GM19035 (cell line): ENCODE measurements at regions not wholly inside any gene's neighbourhood (a gene's known extent, or its start where the extent isn't known, plus 50 kb on each side); places are given as distances from the start of the nearest gene placed in this dataset.

Experiments
- ATAC-seq: cut with Tn5 transposase; IDR thresholded peaks from one replicate; pipeline ENCODE4 v1.9.1; 2021; ENCODE audit not compliant: unreplicated experiment

DNA sequence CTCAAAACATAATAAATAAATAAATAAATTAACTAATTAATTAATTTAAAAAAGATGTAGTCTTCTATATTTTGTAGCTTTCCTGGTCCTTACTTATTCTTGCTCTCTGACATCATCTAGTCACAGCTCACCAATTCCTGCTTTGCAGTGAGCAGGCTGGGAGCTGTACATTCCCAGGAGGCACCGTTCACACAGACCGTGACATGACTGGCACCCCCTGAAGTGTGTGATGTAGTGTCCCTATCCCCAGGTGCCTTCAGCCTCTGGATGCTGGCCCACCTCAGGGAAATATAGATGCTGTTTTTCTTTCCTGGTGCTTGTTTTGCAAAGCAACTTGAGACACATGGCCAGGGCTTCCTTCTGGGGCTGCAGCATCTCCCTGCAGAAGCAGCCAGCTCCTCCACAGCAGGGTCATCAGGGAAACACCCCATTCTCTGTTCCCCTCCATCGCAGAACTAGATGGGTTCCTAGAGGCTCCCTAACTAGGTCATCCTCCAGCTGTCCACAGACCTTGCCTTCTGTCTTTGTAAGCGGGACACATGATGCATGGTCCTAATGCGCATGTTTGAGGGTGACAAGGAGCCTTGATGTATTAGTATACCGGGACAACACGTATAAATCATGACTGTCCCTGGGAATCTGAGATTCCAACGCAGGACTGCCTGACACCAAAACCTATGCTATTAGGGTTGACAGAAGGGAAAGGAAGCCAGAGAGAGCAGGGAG lies 76.4 kb downstream of the RHOB start:
- no peak for ATAC-seq

DNA sequence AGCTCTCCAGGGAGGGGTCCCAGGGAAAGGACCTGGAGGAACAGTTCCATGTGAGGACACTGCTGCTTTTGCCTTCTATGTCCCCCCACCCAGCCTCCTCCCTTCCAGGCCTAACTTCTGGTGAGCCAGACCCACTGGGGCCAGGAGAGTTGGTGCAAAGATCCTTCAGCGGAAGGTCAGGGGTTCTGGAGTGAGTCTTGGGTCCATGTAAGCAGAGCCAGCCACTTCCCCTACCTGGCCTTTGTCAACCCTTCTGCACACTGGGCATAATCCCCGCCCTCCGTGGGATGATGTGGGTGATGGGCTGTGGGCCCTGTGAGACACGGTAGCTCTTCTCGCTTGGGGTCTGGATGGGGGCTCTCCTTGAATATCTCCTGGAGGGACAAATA lies 76.9 kb downstream of the RHOB start:
- ATAC-seq: no peak

DNA sequence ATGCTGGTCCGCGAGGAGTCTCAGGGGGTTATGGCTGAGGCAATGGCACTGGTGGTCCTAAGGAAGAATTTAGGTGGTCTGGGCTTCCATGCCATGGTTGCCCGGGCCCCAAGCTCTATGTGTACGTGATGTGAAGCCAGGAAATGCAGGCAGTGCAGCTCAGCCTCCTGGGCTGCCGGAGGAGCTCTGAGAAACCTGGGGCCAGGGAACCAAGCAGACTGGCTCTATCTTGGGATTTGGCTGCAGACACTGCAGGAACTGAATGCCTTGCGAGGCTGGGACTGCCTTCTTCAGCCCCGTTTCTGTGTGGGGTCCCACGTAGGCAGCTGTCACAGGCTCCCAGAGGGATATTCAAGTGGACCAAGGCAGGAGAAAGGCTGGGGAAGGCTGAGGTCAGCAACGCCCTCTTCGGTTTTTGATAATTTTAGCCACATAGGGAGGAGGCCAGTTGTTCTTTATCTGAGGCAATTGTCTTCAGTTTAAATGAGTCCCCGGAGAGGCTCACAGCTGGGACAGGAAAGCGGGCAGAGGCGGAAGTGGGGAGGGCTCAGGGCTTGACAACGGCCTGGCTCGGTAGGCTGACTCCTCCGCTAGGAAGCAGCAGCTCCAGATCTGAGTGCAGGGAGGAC lies 77.7 kb downstream of the RHOB start:
- peak; percentile 79 for ATAC-seq

DNA sequence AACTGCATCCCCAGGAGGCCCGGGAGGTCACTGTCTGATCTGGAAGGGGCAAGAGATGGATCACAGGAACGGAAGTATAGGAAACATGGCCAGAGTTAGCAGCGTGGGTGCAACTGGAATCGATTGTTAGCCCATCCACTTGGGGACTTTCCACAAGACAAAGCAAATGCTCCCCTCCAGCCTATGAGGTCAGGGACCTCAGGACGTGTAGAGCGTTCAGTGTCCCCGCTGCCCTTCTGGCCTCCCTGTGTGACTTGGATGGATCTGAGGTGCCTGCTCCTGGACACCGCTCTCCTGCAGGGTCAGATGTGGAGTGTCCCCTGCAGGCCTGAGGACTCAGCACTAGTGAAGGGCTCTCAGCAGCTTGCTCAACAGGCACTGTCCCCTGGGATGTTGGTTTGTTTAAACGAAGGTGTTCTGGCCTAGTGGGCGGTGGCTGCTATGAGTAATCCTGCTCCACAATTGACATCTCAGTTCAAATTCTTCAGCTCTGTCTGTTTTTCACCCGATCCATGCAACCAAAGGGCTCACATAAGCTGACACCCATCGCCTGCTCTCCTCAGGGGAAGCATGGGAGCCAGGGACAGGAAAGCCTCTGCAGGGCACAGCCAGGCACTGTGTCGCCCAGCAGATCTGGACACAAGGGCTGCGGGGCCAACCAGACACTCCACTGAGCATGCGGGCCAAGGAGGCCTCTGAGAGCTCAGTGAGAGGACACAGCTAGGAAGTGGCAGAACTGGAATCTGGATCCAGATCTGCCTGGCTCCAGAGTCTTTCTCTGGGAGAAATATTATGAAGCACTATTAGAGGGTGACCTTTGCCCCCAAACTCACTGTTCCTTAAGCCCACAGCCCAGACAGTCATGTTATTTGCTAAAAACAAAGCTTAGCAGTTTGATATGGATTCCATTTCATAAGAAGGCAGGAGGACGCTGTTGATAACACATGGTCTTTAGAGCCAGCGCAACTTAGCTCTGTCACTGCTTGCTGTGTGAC lies 78.5 kb downstream of the RHOB start:
- peak; percentile 90 for ATAC-seq

DNA sequence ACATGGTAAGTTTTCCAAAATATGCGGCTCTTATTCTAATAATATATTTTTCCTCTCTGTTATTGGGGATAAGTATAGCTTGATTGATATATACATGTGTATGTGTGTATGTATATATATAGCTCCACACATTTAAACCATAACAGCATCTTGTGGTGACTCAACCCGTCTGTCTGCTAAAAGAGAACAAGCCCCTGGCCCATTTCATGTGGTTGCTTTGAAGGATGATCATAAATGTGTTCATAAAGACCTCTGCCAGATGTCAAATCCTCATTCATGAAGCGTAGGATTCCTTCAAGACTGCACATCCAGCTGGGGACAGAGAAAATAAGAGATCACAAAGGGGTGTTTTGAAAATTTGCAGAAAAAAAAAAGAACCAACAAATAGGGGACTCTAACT lies 79.3 kb downstream of the RHOB start:
- ATAC-seq: no peak

DNA sequence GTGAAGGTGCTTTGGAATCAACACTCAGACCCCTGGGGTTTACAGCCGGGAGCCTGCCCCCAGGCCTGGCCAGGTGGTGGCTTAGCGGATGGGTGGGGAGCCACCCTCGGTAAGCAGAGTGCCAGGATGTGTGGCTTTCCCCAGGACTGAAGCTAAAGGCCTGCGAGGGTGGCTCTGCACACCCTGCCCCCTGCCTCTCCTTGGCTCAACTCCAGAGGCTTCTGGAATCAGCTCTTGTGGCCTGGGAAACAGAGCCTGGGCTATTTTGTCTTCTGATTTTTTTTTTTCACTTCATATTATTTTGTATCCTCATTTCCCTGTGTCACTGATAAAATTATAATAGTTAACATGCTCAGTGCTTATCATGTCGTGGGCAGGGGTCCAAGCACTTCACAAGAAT lies 79.8 kb downstream of the RHOB start:
- ATAC-seq: no peak

DNA sequence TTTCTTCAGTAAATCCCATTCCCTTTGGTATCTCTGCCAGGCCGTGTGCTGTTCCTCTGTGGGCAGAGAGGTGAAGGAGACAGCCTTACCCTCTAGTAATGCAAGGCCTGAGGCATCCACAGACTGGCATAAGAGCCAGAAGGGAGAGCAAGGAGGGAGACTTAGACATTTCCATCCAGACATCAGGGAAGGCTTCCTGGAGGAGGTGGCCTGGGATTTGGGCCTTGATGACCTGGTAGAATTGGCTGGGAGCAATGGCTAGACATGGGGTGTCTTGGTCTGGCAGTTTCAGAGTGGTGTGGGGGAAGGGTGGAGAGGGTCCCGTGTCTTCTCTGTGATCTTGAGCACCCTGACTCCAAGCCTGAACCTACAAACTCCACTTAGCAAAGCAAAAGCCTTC lies 81.8 kb downstream of the RHOB start:
- ATAC-seq: no peak

DNA sequence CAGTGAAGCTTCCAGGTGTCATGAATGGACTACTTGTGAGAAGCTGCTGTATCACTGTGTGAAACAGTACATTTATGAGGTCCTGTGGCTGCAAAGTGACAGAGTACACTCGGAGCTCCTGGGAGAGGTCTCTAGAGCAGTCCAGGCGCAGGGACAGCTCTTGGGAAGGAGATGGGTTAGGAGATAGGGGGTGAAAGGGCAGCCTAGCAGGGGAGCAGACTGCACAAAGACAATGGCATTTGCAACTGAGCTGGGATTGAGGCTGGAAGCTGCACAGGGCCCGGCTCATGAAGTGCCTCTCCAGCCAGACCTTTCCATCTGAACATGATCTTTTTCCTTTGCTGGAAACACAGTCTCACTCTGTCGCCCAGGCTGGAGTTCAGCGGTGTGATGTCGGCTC lies 83.6 kb downstream of the RHOB start:
- ATAC-seq: no peak

DNA sequence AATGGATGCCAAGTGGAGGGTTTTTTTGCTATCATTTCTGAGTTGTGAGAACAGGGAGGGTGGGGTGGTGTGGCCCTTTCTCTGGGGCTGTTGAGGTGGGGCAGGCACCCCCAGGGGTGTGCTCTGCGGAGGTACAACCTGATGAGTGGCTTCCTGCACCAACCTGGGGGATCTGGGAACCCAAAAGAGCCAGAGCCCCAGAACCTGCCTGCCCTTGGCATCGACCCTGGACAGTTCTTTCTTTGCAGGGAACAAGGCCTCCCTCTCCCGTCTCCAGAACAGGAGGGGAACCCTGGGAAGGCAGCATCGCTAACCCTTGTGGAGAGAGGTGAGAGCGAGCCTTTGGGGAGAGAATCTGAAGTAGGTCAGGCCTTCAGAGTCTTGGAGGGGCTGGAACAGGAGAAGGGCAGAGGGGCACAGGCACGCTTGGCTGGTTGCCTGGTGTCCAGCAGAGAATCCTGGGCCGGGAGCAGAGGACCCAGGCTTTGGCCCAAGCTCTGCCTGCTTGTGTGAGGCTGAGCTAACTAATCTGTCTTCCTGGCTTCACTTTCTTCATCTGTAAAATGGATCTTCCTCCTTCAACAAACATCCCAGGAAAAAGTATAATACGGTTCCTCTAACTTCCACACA lies 84.9 kb downstream of the RHOB start:
- no peak for ATAC-seq

DNA sequence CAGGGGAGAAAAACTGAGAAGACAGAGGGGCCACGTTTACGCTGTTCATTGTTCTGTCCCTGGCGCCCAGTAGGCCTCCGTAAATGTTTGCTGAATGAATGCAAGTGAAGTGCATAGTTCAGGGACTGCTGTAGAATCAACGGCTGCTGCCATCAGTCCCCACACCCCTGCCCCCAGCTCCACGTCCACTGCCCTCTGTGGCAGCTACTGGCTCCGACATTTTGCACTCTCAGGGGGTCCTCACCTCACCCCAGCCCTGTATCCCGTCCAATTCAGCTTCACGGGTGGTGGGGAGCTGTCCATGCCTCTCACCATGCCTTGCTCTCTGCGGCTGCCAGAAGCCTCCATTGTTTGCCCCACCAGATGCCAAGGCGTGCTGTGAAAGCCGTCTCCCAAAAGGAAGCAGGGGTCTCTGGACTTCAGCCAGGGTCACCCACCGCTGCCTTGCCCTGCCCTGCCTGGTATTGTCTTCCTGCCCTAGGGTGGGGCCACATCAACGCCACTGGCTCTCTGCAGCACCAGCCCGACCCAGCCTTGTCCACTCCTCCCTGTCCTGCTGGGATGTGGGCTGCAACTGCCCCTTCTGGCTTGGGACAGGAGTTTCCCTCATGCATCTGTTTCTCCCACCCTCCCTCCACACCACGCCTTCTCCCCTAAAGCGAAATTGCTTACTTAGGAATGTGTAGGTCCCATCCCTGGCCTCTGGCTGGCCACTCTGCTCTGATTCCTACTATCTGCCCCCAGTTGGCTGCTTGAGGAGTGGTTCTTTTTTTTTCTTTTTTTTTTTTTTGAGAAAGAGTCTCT lies 86.0 kb downstream of the RHOB start:
- ATAC-seq: no peak

DNA sequence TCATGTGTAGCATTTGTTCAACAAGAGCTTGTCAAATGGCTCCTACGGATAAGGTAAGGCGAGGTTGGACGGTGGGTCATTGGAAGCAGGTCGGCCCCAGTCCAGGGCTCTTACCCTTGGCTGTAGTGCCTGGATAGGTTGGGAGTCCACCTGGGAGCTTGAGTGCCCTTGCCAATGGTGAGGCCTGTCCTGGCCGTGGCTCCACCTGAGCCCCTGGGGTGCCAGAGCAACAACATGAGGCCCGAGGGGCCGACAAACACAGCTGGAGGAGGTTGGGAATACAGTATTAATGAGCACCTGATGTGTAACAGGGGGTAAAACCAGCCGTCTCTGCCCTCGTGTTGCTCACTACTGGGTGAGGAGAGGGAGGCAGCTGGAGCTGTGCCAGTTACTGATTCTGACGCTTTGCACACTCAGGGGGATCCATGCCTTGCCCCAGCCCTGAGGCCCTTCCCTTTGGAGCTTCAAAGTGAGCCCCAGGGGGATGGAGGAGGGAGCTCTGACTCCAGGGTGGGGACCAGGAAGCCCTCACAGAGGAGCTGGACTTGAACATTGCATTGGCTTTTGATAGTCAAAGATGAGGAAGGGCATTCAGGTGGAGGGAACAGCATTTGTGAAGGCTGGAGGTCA lies 87.2 kb downstream of the RHOB start:
- no peak for ATAC-seq

DNA sequence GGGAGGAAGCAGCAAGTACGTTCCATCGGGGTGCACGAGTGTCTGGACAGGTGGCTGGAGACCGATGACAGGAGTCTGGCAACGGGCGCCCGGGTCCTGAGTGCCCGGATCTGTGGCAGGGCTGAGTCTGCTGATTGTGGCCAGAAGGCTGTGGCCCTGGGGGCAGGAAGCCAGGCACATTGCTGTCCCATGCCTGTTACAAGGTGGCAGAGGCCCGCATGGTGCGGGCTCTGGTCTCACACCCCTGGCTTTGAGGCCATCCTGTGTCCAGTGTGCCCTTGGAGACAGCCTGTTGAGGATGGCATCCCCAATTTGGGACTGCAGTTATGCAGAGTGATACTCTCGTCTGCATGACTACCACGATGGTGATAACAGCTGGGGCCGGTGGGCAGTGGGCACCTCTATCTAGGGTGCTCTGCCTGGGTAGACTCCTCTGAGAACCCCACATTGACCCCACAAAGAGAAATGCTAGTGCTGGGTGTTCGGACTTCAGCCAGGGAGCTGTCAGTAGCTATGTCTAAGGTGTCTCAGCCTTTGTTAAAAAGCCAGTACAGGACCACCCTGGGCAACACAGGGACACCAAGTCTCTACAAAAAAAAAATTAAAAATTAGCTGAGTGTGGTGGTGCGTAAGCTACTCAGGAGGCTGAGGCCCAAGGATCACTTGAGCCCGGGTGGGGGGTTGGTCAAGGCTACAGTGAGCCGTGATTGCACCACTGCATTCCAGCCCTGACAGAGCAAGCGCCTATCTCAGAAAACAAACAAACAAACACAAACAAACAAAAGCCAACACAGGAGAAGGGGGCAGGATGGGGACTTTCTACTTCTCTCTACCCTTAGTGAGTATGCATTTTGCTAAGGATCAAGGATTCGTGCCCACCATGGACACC lies 88.3 kb downstream of the RHOB start:
- no peak for ATAC-seq

DNA sequence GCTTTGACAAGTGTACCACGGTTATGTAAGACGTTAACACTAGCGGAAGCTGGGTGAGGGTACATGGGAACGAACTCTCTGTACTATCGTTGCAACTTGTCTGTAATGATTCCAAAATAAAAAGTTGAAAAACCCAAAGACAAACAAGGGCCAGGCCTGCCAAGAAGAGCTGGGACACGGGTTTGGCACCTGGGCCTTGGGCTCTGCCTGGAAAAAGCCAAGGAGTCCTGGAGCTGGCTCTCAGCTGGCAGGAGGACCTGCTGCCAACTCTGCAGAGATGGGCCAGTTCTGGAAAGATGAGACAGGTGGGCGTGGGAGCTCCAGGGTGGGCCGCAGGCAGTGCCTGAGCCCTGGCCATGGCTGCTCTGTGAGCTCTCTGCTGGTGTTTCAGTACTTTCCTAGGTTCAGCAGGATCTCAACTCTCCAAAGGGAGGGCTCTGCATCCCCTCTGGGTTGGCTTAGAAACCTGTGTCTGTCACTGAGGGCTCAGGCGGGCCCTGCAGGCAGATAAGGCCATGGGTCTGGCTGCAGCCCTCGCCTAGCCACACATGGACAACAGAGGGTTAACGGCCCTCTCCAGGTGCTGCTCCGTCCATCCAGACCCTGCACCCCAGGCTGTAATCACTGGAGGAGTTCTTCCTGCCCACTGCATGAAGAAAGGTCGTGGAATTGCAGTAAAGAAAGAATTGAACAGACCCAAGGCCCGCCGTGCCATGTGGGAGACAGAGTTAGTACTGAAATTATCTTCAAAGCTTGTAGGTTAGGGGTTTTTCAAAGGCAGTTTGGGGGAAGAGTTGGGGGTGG lies 89.9 kb downstream of the RHOB start:
- ATAC-seq: no peak

DNA sequence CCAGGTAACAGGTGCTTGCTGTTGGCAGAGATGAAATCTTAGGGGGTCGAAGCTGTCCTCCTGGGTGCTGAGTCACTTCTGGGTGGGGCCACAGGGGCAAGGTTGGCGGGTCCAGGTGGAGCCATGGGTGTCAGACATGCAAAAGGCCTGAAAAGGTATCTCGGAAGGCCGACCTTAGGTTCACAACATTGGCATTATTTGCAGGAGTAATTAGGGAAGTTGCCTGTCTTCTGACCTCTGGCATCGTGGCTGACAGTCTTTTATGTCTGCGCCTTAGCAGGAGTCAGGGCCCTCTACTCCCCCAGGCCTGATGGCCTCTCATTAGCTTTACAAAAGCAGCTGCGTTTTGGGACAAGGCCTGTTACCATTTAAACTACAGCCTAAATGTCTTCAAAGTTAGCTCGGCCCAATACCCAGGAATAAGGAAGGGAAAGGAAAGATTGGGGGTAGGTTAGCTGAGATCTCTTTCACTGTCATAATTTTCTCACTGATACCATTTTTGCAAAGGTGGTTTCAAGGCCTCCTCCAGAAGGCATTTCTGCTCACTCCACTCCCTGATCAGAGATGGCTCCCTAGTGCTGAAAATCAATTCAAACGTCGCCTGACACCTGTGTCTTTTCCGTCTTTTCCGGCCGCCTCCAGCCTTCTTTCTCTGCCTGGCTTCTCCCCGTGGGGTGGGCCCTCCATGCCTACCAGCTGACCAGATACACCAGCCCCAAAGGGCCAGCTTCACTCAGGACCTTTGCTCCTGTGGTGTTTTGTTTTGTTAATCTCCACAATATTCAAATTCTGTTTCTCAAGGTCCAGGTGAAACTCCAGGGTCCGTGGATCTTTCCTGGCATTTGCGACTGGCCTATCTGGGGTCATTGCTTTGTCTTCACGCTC lies 90.8 kb downstream of the RHOB start:
- ATAC-seq: no peak

DNA sequence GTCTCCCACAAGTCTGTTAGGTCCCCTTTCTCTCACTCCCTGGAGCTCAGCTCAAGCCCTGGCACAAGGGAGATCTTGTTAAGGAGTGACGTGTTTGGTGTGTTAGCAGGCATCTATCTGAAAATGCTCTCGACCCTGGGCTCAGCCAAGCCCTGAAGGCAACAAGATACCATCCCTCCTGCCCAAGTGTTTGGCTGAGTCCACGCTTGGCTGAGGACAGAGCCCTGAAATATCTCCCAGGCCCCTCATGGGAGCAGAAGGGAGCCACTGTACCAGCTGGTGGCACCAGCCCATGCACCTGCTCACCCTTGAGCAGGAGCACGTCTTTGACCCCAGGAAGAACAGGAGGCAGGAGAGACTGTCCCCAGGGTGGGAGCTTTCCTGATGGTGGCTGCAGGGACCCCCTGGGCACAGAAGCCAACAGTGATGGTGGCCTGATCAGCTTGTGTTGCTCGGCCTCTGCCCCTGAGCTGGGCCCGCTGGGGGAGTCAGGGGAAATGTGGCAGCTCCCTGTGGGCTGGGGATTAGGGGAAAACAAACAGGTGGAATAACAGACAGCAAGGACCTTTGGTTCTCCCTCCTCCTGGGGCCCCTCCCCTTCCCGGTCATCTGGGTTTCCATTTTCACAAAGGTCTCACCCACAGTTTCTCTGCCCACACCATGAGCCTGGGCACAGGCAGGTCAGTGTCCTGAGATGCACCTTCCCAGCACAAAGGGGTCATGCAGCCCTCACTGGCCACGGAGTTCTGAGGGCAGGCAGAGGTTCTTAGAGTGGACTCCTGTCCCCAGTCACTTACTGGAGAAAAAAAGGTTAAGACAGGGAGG lies 91.6 kb downstream of the RHOB start:
- no peak for ATAC-seq

DNA sequence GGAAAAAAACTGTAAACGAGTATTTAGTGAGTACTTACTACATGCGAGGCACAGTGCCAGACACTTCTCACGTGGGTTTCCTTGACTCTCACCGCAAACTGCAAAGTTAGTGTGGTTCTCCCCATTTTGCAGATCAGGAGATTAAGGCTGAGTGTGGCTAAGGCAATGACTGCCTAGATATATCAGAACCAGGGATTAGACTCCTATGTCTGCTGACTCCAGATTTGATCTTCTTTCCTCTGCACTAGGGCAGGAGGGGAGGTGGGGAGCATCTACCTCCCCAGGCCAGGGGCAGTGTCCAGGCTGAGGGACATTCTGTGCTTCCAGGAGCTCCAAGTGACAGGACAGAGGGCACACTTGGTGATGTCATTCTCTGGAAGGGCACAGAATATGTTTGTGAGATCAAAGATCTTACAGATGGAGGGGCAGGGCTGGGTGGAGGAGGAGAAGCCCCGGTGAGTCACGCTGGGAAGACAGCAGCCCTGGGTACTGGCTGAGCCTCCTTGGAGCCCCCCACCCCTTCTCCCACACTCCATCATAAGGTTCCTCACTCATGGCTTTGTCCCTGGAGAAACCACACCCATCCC lies 92.4 kb downstream of the RHOB start:
- ATAC-seq: no peak
